ENCODE measurements at regions not wholly inside any gene's neighbourhood (a gene's known extent, or its start where the extent isn't known, plus 50 kb on each side); places are given as distances from the start of the nearest gene placed in this dataset.

DNA sequence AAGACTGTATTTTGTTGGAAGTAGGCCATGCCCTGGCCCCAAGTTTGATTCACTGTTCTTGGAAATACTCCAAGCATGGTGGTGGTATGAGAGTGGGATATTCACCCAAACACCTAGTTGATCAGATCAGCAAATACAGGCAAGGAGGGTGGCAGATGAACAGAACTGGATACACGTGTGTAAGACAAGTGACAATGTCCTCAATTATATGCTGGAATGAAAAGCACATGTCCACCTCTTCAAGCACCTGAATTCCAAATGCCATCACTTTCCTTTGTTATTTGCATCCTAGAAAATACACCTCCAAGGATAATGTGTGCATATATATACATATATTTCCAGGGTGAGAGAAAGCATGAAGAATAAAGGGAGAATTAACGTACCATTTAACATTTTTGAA lies 131.8 kb upstream of the ZEB1 start:
- no peak for FAIRE-seq
- BruUV-seq (replicated peaks): no TSS peak

More for the DNA sequence above, 131.8 kb upstream of the ZEB1 start:
- no peak for TF ChIP-seq FOS (IDR thresholded peaks at IDR 0.05; ENCODE audit: borderline replicate concordance, insufficient read depth, low read length)
- TF ChIP-seq POLR2AphosphoS5 (IDR thresholded peaks at IDR 0.05; ENCODE audit: insufficient read depth, low read depth, low read length): no peak
- TF ChIP-seq MYC (IDR thresholded peaks at IDR 0.05; ENCODE audit: low read depth, low read length): no peak
- TF ChIP-seq CTCF (IDR thresholded peaks at IDR 0.05; ENCODE audit: extremely low read depth in 1 of 2, insufficient read depth in 1 of 2, low read depth in 1 of 2, low read length in 2 of 2): no peak
- TF ChIP-seq EZH2 (IDR thresholded peaks at IDR 0.05; ENCODE audit: borderline replicate concordance, low read depth, low read length, severe bottlenecking): no peak
- no peak for TF ChIP-seq POLR2A (IDR thresholded peaks at IDR 0.05; ENCODE audit: low read depth, low read length)
- TF ChIP-seq MAX (IDR thresholded peaks at IDR 0.05; ENCODE audit: insufficient read depth, insufficient read length): no peak
- TF ChIP-seq JUN (IDR thresholded peaks at IDR 0.05; ENCODE audit: borderline replicate concordance, insufficient read depth, insufficient read length, low read depth): no peak
- TF ChIP-seq GATA2 (IDR thresholded peaks at IDR 0.05; ENCODE audit: insufficient read depth, insufficient read length, low read depth, low read length): no peak
- ChIA-PET CTCF (interaction anchor here (0.9 kb wide), 1 partner anchor 11 kb away, joined by 3 read pairs; no protein-coding TSS in a partner anchor), POLR2A (no interaction called here)
- Histone ChIP-seq H3K4me2 (ENCODE audit: insufficient read depth, low read length) (no peak overlapping the region), H3K79me2 (ENCODE audit: control insufficient read depth, insufficient read depth, low read length) (no peaks in the 10 kb centered on the region), H3K4me1 (ENCODE audit: control insufficient read depth, extremely low read depth, insufficient read depth, low read length) (no peaks in the 10 kb centered on the region), H3K4me3 (replicated peaks in 1 of 3; ENCODE audit: insufficient read depth in 1 of 3, low read depth in 1 of 3, low read length in 3 of 3) (no peak overlapping the region), H3K27ac (ENCODE audit: insufficient read depth, low read depth, low read length) (no peak overlapping the region), H3K36me3 (ENCODE audit: control insufficient read depth in 2 of 2, extremely low read depth in 1 of 2, insufficient read depth in 2 of 2, low read length in 2 of 2) (no peaks in the 10 kb centered on the region), H3K27me3 (ENCODE audit: control insufficient read depth in 2 of 2, insufficient read depth in 2 of 2, low read length in 2 of 2) (no peaks in the 10 kb centered on the region), H3K9me1 (replicated peaks; ENCODE audit: control insufficient read depth, extremely low read depth, insufficient read depth, low read length) (no peaks in the 10 kb centered on the region), H3K9ac (replicated peaks; ENCODE audit: extremely low read depth, insufficient read depth, low read length) (no peak overlapping the region), H4K20me1 (replicated peaks; ENCODE audit: control insufficient read depth, extremely low read depth, insufficient read depth, low read length) (no peaks in the 10 kb centered on the region), H2AFZ (ENCODE audit: low read depth, low read length) (no peak overlapping the region), H3K9me3 (replicated peaks; ENCODE audit: control insufficient read depth, insufficient read depth, low read length) (no peaks in the 10 kb centered on the region)
- DNase-seq (ENCODE audit: low read depth, low spot score): no peak
- intact Hi-C loops (cut with micrococcal nuclease): no loop called here
- dilution Hi-C loops (cut with MboI; ENCODE audit: extremely low pct_ligation_motif_present, low sequenced_read_pairs): no loop called here
